K562 (cell line): ENCODE measurements at regions not wholly inside any gene's neighbourhood (a gene's known extent, or its start where the extent isn't known, plus 50 kb on each side); places are given as distances from the start of the nearest gene placed in this dataset.

Experiments used
- ATAC-seq: fragments of 200-7000 bp; cut with Tn5 transposase; 3 replicates; pipeline ENCODE4 v1.9.1; 2020; ENCODE audit warnings: moderate library complexity
- BruUV-seq: library from RNA; stranded (reverse); fragments of 400-500 nt; replicated peaks from 2 replicates; lab custom pipeline; 2021; lab: Mats Ljungman, UMichigan
- CTCF ChIA-PET: fragments of 300-600 bp; formaldehyde crosslinking; extraction: SDS; loops from one replicate; lab custom pipeline; 2021; ENCODE audit warnings: low intra/inter-chr PET ratio; lab: Yijun Ruan, JAX
- POLR2A ChIA-PET: fragments of 300-600, 350-650 bp; sonication (Branson Sonifier 250); formaldehyde crosslinking; extraction: SDS; loops from one replicate; lab custom pipeline; 2021; ENCODE audit warnings: antibody characterized with exemption, inconsistent platforms; lab: Yijun Ruan, JAX
- DNase-seq, 4 experiments: peaks; one replicate each; pipeline versions ENCODE4 v3.0.0 to v3.0.0-alpha.2; 2011 to 2018; ENCODE audit warnings: low spot score in 3 of 4, mixed read lengths in 3 of 4; ENCODE audit errors: extremely low read depth in 1 of 4
- FAIRE-seq: peaks from 2 replicates; lab custom pipeline; 2011; peaks lifted over from hg19 to GRCh38; lab: Jason Lieb, UNC
- H2AFZ ChIP-seq: 2 replicates; pipeline ENCODE4 v1.6.0; 2011; ENCODE audit warnings: low read depth, low read length, control low read depth, inconsistent platforms
- H3K27ac ChIP-seq: fragments of 200-600 bp; 3 replicates; pipeline ENCODE4 v1.8.0; 2011; ENCODE audit warnings: low read depth, mild to moderate bottlenecking, control low read depth, inconsistent platforms, low read length, moderate library complexity, mixed read lengths; ENCODE audit errors: extremely low read depth
- H3K27me3 ChIP-seq, 2 experiments: fragments of 300-600 bp in 1 of 2; 2 replicates in 1 of 2; 3 replicates in 1 of 2; pipeline versions ENCODE4 v1.6.0 to v1.8.0; 2011; ENCODE audit warnings: inconsistent platforms in 2 of 2, low read length in 2 of 2, mild to moderate bottlenecking in 1 of 2, mixed read lengths in 1 of 2, moderate library complexity in 1 of 2; ENCODE audit not compliant: control insufficient read depth in 2 of 2, insufficient read depth in 2 of 2
- H3K36me3 ChIP-seq: fragments of 300-600 bp; 3 replicates; pipeline ENCODE4 v1.8.0; 2011; ENCODE audit warnings: mild to moderate bottlenecking, low read length, inconsistent platforms; ENCODE audit not compliant: control insufficient read depth, insufficient read depth
- H3K4me1 ChIP-seq, 2 experiments: fragments of 200-600 bp in 1 of 2; replicated peaks in 1 of 2; 2 replicates in 1 of 2; 3 replicates in 1 of 2; pipeline versions ENCODE4 v1.5.1 to v1.8.0; 2011; ENCODE audit warnings: inconsistent platforms in 2 of 2, low read length in 2 of 2, mild to moderate bottlenecking in 1 of 2, mixed read lengths in 1 of 2, moderate library complexity in 1 of 2; ENCODE audit not compliant: control insufficient read depth in 2 of 2, insufficient read depth in 2 of 2
- H3K4me2 ChIP-seq: 2 replicates; pipeline ENCODE4 v1.6.1; 2011; ENCODE audit warnings: low read length, control low read depth, inconsistent platforms, mixed read lengths; ENCODE audit not compliant: insufficient read depth
- H3K4me3 ChIP-seq: fragments of 200-600 bp; sonication (generic), shearing (Covaris generic); 2 replicates; pipeline ENCODE4 v1.5.1; 2016; ENCODE audit warnings: control low read depth, inconsistent platforms
- H3K79me2 ChIP-seq: fragments of 200-600 bp; 3 replicates; pipeline ENCODE4 v1.8.0; 2011; ENCODE audit warnings: low read length, inconsistent platforms; ENCODE audit not compliant: control insufficient read depth, insufficient read depth
- H3K9ac ChIP-seq, 2 experiments: 2 replicates each; pipeline versions ENCODE4 v1.6.0 to v1.6.1; 2011; ENCODE audit warnings: low read depth in 2 of 2, low read length in 2 of 2, control low read depth in 1 of 2, inconsistent platforms in 1 of 2, mild to moderate bottlenecking in 1 of 2, mixed read lengths in 1 of 2; ENCODE audit not compliant: insufficient read depth in 1 of 2
- H3K9me1 ChIP-seq: one replicate; pipeline ENCODE4 v1.6.0; 2011; ENCODE audit warnings: inconsistent platforms, mild to moderate bottlenecking, low read length, moderate library complexity; ENCODE audit not compliant: control insufficient read depth, insufficient read depth
- H3K9me3 ChIP-seq: replicated peaks from 2 replicates; pipeline ENCODE4 v1.5.1; 2011; ENCODE audit warnings: low read depth, low read length, inconsistent platforms; ENCODE audit not compliant: control insufficient read depth, insufficient read depth
- H4K20me1 ChIP-seq: replicated peaks from 2 replicates; pipeline ENCODE4 v1.6.1; 2011; ENCODE audit warnings: low read length, inconsistent platforms, mixed read lengths; ENCODE audit not compliant: control insufficient read depth, insufficient read depth
- ATF6 ChIP-seq: sonication (generic); formaldehyde crosslinking; IDR thresholded peaks from 2 replicates; pipeline ENCODE4 v1.4.0; 2020; ENCODE audit warnings: mild to moderate bottlenecking, missing genetic modification reagents
- FOXA3 ChIP-seq, 2 experiments: fragments of 450-650 bp in 1 of 2; sonication (generic) in 1 of 2; formaldehyde crosslinking; IDR thresholded peaks in 1 of 2; conservative IDR thresholded peaks in 1 of 2; 2 replicates each; pipeline versions ENCODE4 v1.4.0 to v1.8.0; 2020 to 2022; ENCODE audit warnings: mild to moderate bottlenecking in 2 of 2, missing genetic modification reagents in 1 of 2
- HMGXB4 ChIP-seq: sonication (generic); formaldehyde crosslinking; IDR thresholded peaks from 2 replicates; pipeline ENCODE4 v1.8.1; 2023; ENCODE audit warnings: mild to moderate bottlenecking, missing genetic modification reagents
- NELFE ChIP-seq: IDR thresholded peaks from 2 replicates; pipeline ENCODE4 v1.6.1; 2011; ENCODE audit warnings: mild to moderate bottlenecking; ENCODE audit not compliant: insufficient read depth, insufficient read length
- PML ChIP-seq: IDR thresholded peaks from 2 replicates; pipeline ENCODE4 v1.6.1; 2012; ENCODE audit warnings: low read length, inconsistent platforms
- RFX5 ChIP-seq: IDR thresholded peaks from 2 replicates; pipeline ENCODE4 v1.6.1; 2011; ENCODE audit warnings: low read depth, mild to moderate bottlenecking, improper control_type of control experiment, low read length
- SNRNP70 ChIP-seq: fragments of 200-400 bp; formaldehyde crosslinking; optimal IDR thresholded peaks from 2 replicates; pipeline ENCODE3; 2017; ENCODE audit warnings: low read depth, low read length
- SOX6 ChIP-seq: fragments of 450-650 bp; IDR thresholded peaks from 2 replicates; pipeline ENCODE4 v1.6.1; 2014; ENCODE audit warnings: mild to moderate bottlenecking
- SRF ChIP-seq, 2 experiments: fragments of 250-450, 450-650 bp in 1 of 2; sonication (Bioruptor Pico) in 1 of 2; sonication (generic) in 1 of 2; formaldehyde crosslinking; IDR thresholded peaks; 2 replicates each; pipeline versions ENCODE4 v1.5.0 to v1.5.1; 2020 to 2022; ENCODE audit warnings: mild to moderate bottlenecking in 1 of 2, missing genetic modification reagents in 1 of 2
- STAT6 ChIP-seq: sonication (generic); formaldehyde crosslinking; IDR thresholded peaks from 2 replicates; pipeline ENCODE4 v1.8.1; 2023; ENCODE audit warnings: mild to moderate bottlenecking, missing genetic modification reagents
- TAF7 ChIP-seq: fragments of 450-650 bp; IDR thresholded peaks from 2 replicates; pipeline ENCODE4 v1.6.1; 2016; ENCODE audit warnings: missing genetic modification characterization, missing compliant biosample characterization
- TCF15 ChIP-seq: fragments of 250-450 bp; sonication (Bioruptor Pico); IDR thresholded peaks from 2 replicates; pipeline ENCODE4 v1.8.0; 2022; ENCODE audit warnings: moderate library complexity, mild to moderate bottlenecking, inconsistent platforms
- TCF7 ChIP-seq: sonication (generic); IDR thresholded peaks from 2 replicates; pipeline ENCODE4 v1.6.1; 2016; ENCODE audit warnings: antibody characterized with exemption, borderline replicate concordance
- ZFP36 ChIP-seq: fragments of 150-350 bp; IDR thresholded peaks from 2 replicates; pipeline ENCODE4 v1.6.1; 2018; ENCODE audit warnings: low read length, low read depth; ENCODE audit not compliant: partially characterized antibody
- ZNF507 ChIP-seq: conservative IDR thresholded peaks from 2 replicates; pipeline ENCODE4 v1.6.1; 2017; ENCODE audit warnings: missing genetic modification characterization, missing compliant biosample characterization
- ZNF830 ChIP-seq: fragments of 250-450 bp; sonication (Bioruptor Pico); IDR thresholded peaks from 2 replicates; pipeline ENCODE4 v1.5.0; 2021; ENCODE audit warnings: mild to moderate bottlenecking
- WGBS: fragments of 100-300 bp; shearing (Covaris generic); methylation state at CpG from one replicate; pipeline ENCODE4 v1.1.6; 2016; ENCODE audit warnings: low coverage, mixed read lengths; ENCODE audit not compliant: insufficient coverage; ENCODE audit errors: missing lambda C conversion rate; 5-methylcytosine and 5-hydroxymethylcytosine counted together
- in situ Hi-C: fragments of 300-500 bp; cut with MboI; formaldehyde crosslinking; loops from 4 replicates; pipeline ENCODE4 v1.15.0; 2018; ENCODE audit warnings: inconsistent platforms, mixed read lengths
- intact Hi-C: fragments of 100-400 bp; cut with micrococcal nuclease; formaldehyde crosslinking; loops from 2 replicates; pipeline ENCODE4 v1.14.2; 2022

- H3K9ac ChIP-seq = no peak overlapping the region
- no peaks in the 10 kb centered on the region for H3K27me3 ChIP-seq
- peaks cover 2% of the 10 kb centered on the region; the same call in 1 of the 2 replicates for H3K9me3 ChIP-seq
- no peaks in the 10 kb centered on the region for H3K79me2 ChIP-seq
- H3K9me1 ChIP-seq = no peaks in the 10 kb centered on the region
- in situ Hi-C loops (no loop called here), intact Hi-C loops (no loop called here)
- FAIRE-seq (no peak), ATAC-seq (no peak), DNase-seq (no peak)
- H3K27ac ChIP-seq = no peak overlapping the region
- 0% methylated on average over 3 of the region's 3 CpGs for WGBS
- ChIA-PET POLR2A (no interaction called here), CTCF (interaction anchor here (0.6 kb wide), 1 partner anchor 243 kb away, joined by 7 read pairs; no protein-coding TSS in a partner anchor)
- H3K4me3 ChIP-seq = no peak overlapping the region
- H3K4me1 ChIP-seq = no peaks in the 10 kb centered on the region
- BruUV-seq = no TSS peak
- H3K36me3 ChIP-seq = no peaks in the 10 kb centered on the region
- no peak overlapping the region for H3K4me2 ChIP-seq
- H2AFZ ChIP-seq = no peak overlapping the region
- no peaks in the 10 kb centered on the region for H4K20me1 ChIP-seq
- TF ChIP-seq SNRNP70 = no peak
- TF ChIP-seq RFX5 = no peak
- TF ChIP-seq SOX6 = no peak
- TF ChIP-seq TCF15 (CRISPR knock-in tag) = no peak
- no peak for TF ChIP-seq TCF7
- no peak for TF ChIP-seq ATF6 (CRISPR knock-in tag)
- TF ChIP-seq ZNF507 (tag) = no peak
- no peak for TF ChIP-seq STAT6 (CRISPR knock-in tag)
- TF ChIP-seq FOXA3 (CRISPR knock-in tag; conservative IDR thresholded peaks at IDR 0.05 in 1 of 2, IDR thresholded peaks at IDR 0.05 in 1 of 2) = no peak
- no peak for TF ChIP-seq HMGXB4 (CRISPR knock-in tag)
- no peak for TF ChIP-seq ZNF830 (CRISPR knock-in tag)
- TF ChIP-seq ZFP36 = no peak
- TF ChIP-seq TAF7 (tag) = no peak
- no peak for TF ChIP-seq SRF (CRISPR knock-in tag; IDR thresholded peaks at IDR 0.05)
- no peak for TF ChIP-seq NELFE
- no peak for TF ChIP-seq PML
Observed at GRCh38 chr2:181332044-181332605, 125.1 kb upstream of the ITGA4 start.
